OCI-LY1 (cell line): ENCODE measurements at regions not wholly inside any gene's neighbourhood (a gene's known extent, or its start where the extent isn't known, plus 50 kb on each side); places are given as distances from the start of the nearest gene placed in this dataset.
"Not testable (repeated sequence)": the region's sequence is repeated elsewhere in the genome, so short reads cannot be mapped to it uniquely, and the experiment has no call there.

ENCODE experiments used
- H2AFZ ChIP-seq: fragments of 200-600 bp; sonication (generic), shearing (Covaris generic); 2 replicates; pipeline ENCODE4 v1.6.0; 2014; ENCODE audit warnings: antibody characterized with exemption, mild to moderate bottlenecking, low read length
- H3F3A ChIP-seq: fragments of 200-600 bp; sonication (generic), shearing (Covaris generic); 2 replicates; pipeline ENCODE4 v1.6.0; 2014; ENCODE audit warnings: mild to moderate bottlenecking, antibody characterized with exemption, low read length, moderate library complexity; ENCODE audit not compliant: insufficient read depth
- H3K27ac ChIP-seq: fragments of 200-600 bp; sonication (generic); 2 replicates; pipeline ENCODE4 v1.5.1; 2014; ENCODE audit warnings: low read length, mixed run types, mild to moderate bottlenecking, low read depth; ENCODE audit not compliant: poor library complexity, severe bottlenecking
- H3K27me3 ChIP-seq: fragments of 200-600 bp; sonication (generic); 2 replicates; pipeline ENCODE4 v1.6.0; 2014; ENCODE audit warnings: antibody characterized with exemption, mild to moderate bottlenecking, low read length, moderate library complexity; ENCODE audit not compliant: insufficient read depth
- H3K36me3 ChIP-seq: fragments of 200-600 bp; sonication (generic); 2 replicates; pipeline ENCODE4 v1.6.1; 2014; ENCODE audit warnings: mild to moderate bottlenecking, antibody characterized with exemption, low read length, moderate library complexity, mixed read lengths; ENCODE audit not compliant: insufficient read depth
- H3K4me1 ChIP-seq: fragments of 200-600 bp; sonication (generic); 2 replicates; pipeline ENCODE4 v1.5.1; 2014; ENCODE audit warnings: mild to moderate bottlenecking, low read length, moderate library complexity; ENCODE audit not compliant: insufficient read depth, severe bottlenecking
- H3K4me2 ChIP-seq: fragments of 200-600 bp; sonication (generic), shearing (Covaris generic); 2 replicates; pipeline ENCODE4 v1.6.1; 2014; ENCODE audit warnings: low read length
- H3K4me3 ChIP-seq: fragments of 200-600 bp; sonication (generic); 2 replicates; pipeline ENCODE4 v1.5.1; 2014; ENCODE audit warnings: low read length, low read depth, mild to moderate bottlenecking, mixed read lengths; ENCODE audit not compliant: poor library complexity, severe bottlenecking
- H3K79me2 ChIP-seq: fragments of 200-600 bp; shearing (Covaris generic); 2 replicates; pipeline ENCODE4 v1.6.1; 2016; ENCODE audit warnings: mixed run types, low read length, mixed read lengths; ENCODE audit not compliant: insufficient read depth
- H3K9ac ChIP-seq: fragments of 200-600 bp; sonication (generic), shearing (Covaris generic); 2 replicates; pipeline ENCODE4 v1.6.1; 2014; ENCODE audit warnings: mild to moderate bottlenecking, low read length, mixed read lengths
- H3K9me2 ChIP-seq: fragments of 200-600 bp; sonication (generic), shearing (Covaris generic); 2 replicates; pipeline ENCODE4 v1.6.1; 2014; ENCODE audit warnings: low read depth, mild to moderate bottlenecking, low read length, mixed read lengths
- H3K9me3 ChIP-seq: fragments of 200-600 bp; shearing (Covaris generic); 2 replicates; pipeline ENCODE4 v1.6.1; 2014; ENCODE audit warnings: low read length, mixed read lengths
- H4K20me1 ChIP-seq: fragments of 200-600 bp; sonication (generic), shearing (Covaris generic); 2 replicates; pipeline ENCODE4 v1.6.0; 2016; ENCODE audit warnings: mild to moderate bottlenecking, low read length; ENCODE audit not compliant: insufficient read depth
- CTCF ChIP-seq: fragments of 200-600 bp; sonication (generic), shearing (Covaris generic); IDR thresholded peaks from 2 replicates; pipeline ENCODE4 v1.5.1; 2017; ENCODE audit warnings: mild to moderate bottlenecking, antibody characterized with exemption, low read length, moderate library complexity, mixed read lengths
- EZH2 ChIP-seq: fragments of 200-600 bp; sonication (generic), shearing (Covaris generic); IDR thresholded peaks from 2 replicates; pipeline ENCODE4 v1.8.0; 2017; ENCODE audit warnings: borderline replicate concordance, mixed run types, mild to moderate bottlenecking, antibody characterized with exemption, low read length, moderate library complexity, mixed read lengths

GRCh38 chr4:28075401-28075956 lies 1214.8 kb downstream of the STIM2 start:
- H3K4me3 ChIP-seq: no peak overlapping the region
- no peaks in the 10 kb centered on the region for H3F3A ChIP-seq
- no peak overlapping the region for H2AFZ ChIP-seq
- H3K36me3 ChIP-seq: no peaks in the 10 kb centered on the region
- no peak overlapping the region for H3K9ac ChIP-seq
- no peaks in the 10 kb centered on the region for H3K9me2 ChIP-seq
- no peak for TF ChIP-seq EZH2
- no peak for TF ChIP-seq CTCF
- no peaks in the 10 kb centered on the region for H3K4me1 ChIP-seq
- no peaks in the 10 kb centered on the region for H3K79me2 ChIP-seq
- H3K27me3 ChIP-seq: no peaks in the 10 kb centered on the region
- H3K4me2 ChIP-seq: no peak overlapping the region
- no peaks in the 10 kb centered on the region for H3K9me3 ChIP-seq
- no peak overlapping the region for H3K27ac ChIP-seq
- H4K20me1 ChIP-seq: no peaks in the 10 kb centered on the region

- H3K9me3 ChIP-seq, H3K36me3 ChIP-seq, H3K79me2 ChIP-seq, H3K4me2 ChIP-seq, H3K4me1 ChIP-seq, H3K9ac ChIP-seq, H3K27me3 ChIP-seq, H3K4me3 ChIP-seq, H3F3A ChIP-seq, H2AFZ ChIP-seq, H4K20me1 ChIP-seq, H3K9me2 ChIP-seq, H3K27ac ChIP-seq: not testable (repeated sequence)
Observed at GRCh38 chr4:28077203-28077602, 1216.6 kb downstream of the STIM2 start.

- Histone ChIP-seq H3K4me2 (no peak overlapping the region), H3K9me3 (no peaks in the 10 kb centered on the region), H3K9me2 (no peaks in the 10 kb centered on the region), H3K4me3 (no peak overlapping the region), H3K27me3 (no peaks in the 10 kb centered on the region), H3K79me2 (no peaks in the 10 kb centered on the region), H3K27ac (no peak overlapping the region), H3K9ac (no peak overlapping the region), H3K4me1 (no peaks in the 10 kb centered on the region), H2AFZ (no peak overlapping the region), H3F3A (no peaks in the 10 kb centered on the region), H3K36me3 (no peaks in the 10 kb centered on the region), H4K20me1 (no peaks in the 10 kb centered on the region)
- TF ChIP-seq EZH2: no peak
- TF ChIP-seq CTCF: no peak
Observed at GRCh38 chr4:28082686-28083390, 1222.2 kb downstream of the STIM2 start.

- Histone ChIP-seq H3K4me1 (no peaks in the 10 kb centered on the region), H2AFZ (no peak overlapping the region), H3K79me2 (no peaks in the 10 kb centered on the region), H3K36me3 (no peaks in the 10 kb centered on the region), H4K20me1 (no peaks in the 10 kb centered on the region), H3K9me2 (no peaks in the 10 kb centered on the region), H3K4me3 (no peak overlapping the region), H3K27ac (no peak overlapping the region), H3K4me2 (no peak overlapping the region), H3K9ac (no peak overlapping the region), H3K9me3 (no peaks in the 10 kb centered on the region), H3K27me3 (no peaks in the 10 kb centered on the region), H3F3A (no peaks in the 10 kb centered on the region)
- TF ChIP-seq EZH2 (no peak), CTCF (no peak)
Observed at GRCh38 chr4:28092610-28093009, 1232.0 kb downstream of the STIM2 start.
